ENCODE measurements at regions not wholly inside any gene's neighbourhood (a gene's known extent, or its start where the extent isn't known, plus 50 kb on each side); places are given as distances from the start of the nearest gene placed in this dataset.
A peak's percentile ranks its signal among the peaks of the same experiment; 100 is the strongest.

- H3K4me3 ChIP-seq (ENCODE audit: low read depth, low read length), result no peak overlapping the region
- DNase-seq (ENCODE audit: low read depth), result no peak
- TF ChIP-seq CTCF (IDR thresholded peaks at IDR 0.05; ENCODE audit: control insufficient read depth, extremely low read depth, insufficient read depth), result no peak
These were observed 1173.2 kb downstream of the BRD1 start for GRCh38 chr22:48654492-48654891.

- no peak for DNase-seq (ENCODE audit: low read depth)
- H3K4me3 ChIP-seq (ENCODE audit: low read depth, low read length), result no peak overlapping the region
- TF ChIP-seq CTCF (IDR thresholded peaks at IDR 0.05; ENCODE audit: control insufficient read depth, extremely low read depth, insufficient read depth), result no peak
These were observed 1173.7 kb downstream of the BRD1 start for GRCh38 chr22:48653929-48654328.

GRCh38 chr22:48653306-48653705 is 1174.4 kb downstream of the BRD1 start:
- H3K4me3 ChIP-seq (ENCODE audit: low read depth, low read length), result no peak overlapping the region
- no peak for DNase-seq (ENCODE audit: low read depth)
- TF ChIP-seq CTCF (IDR thresholded peaks at IDR 0.05; ENCODE audit: control insufficient read depth, extremely low read depth, insufficient read depth), result no peak

GRCh38 chr22:48652796-48653195 is 1174.9 kb downstream of the BRD1 start:
- no peak overlapping the region for H3K4me3 ChIP-seq (ENCODE audit: low read depth, low read length)
- TF ChIP-seq CTCF (IDR thresholded peaks at IDR 0.05; ENCODE audit: control insufficient read depth, extremely low read depth, insufficient read depth), result no peak
- no peak for DNase-seq (ENCODE audit: low read depth)

GRCh38 chr22:48651981-48652538 is 1175.6 kb downstream of the BRD1 start:
- no peak for DNase-seq (ENCODE audit: low read depth)
- no peak for TF ChIP-seq CTCF (IDR thresholded peaks at IDR 0.05; ENCODE audit: control insufficient read depth, extremely low read depth, insufficient read depth)
- no peak overlapping the region for H3K4me3 ChIP-seq (ENCODE audit: low read depth, low read length)

- no peak overlapping the region for H3K4me3 ChIP-seq (ENCODE audit: low read depth, low read length)
- no peak for DNase-seq (ENCODE audit: low read depth)
- peak; percentile 39 for TF ChIP-seq CTCF (IDR thresholded peaks at IDR 0.05; ENCODE audit: control insufficient read depth, extremely low read depth, insufficient read depth)
These were observed 1176.4 kb downstream of the BRD1 start for GRCh38 chr22:48651036-48651890.
